Gastrocnemius medialis (tissue), 4 donors: ENCODE measurements at regions not wholly inside any gene's neighbourhood (a gene's known extent, or its start where the extent isn't known, plus 50 kb on each side); places are given as distances from the start of the nearest gene placed in this dataset.

Experiments used
- CTCF ChIP-seq, 5 experiments: fragments of 450-650 bp in 3 of 5; fragments of 200-600 bp in 2 of 5; sonication (generic) in 2 of 5; IDR thresholded peaks in 4 of 5; conservative IDR thresholded peaks in 1 of 5; 1 replicate in 4 of 5; 2 replicates in 1 of 5; pipeline ENCODE4 v1.5.1; 2016 to 2019; ENCODE audit warnings: antibody characterized with exemption in 5 of 5, mild to moderate bottlenecking in 3 of 5, moderate library complexity in 3 of 5
- POLR2A ChIP-seq, 2 donors: fragments of 450-650 bp; IDR thresholded peaks; one replicate each; pipeline ENCODE4 v1.6.1; 2017; ENCODE audit warnings: antibody characterized with exemption in 2 of 2, mild to moderate bottlenecking in 2 of 2, moderate library complexity in 2 of 2

- no peak for TF ChIP-seq CTCF (IDR thresholded peaks at IDR 0.05 in 4 of 5, conservative IDR thresholded peaks at IDR 0.05 in 1 of 5)
- TF ChIP-seq POLR2A (IDR thresholded peaks at IDR 0.05), result no peak
Measured at GRCh38 chr4:45846016-45846415, 277.8 kb downstream of the GABRG1 start.
